GM18517 (cell line): ENCODE measurements at regions not wholly inside any gene's neighbourhood (a gene's known extent, or its start where the extent isn't known, plus 50 kb on each side); places are given as distances from the start of the nearest gene placed in this dataset.

Experiments
- ATAC-seq: cut with Tn5 transposase; IDR thresholded peaks from one replicate; pipeline ENCODE4 v1.9.1; 2021; ENCODE audit warnings: mild to moderate bottlenecking, moderate library complexity; ENCODE audit not compliant: unreplicated experiment

GRCh38 chr5:119879446-119879845 lies 250.1 kb downstream of the FAM170A start:
- ATAC-seq, result no peak

- no peak for ATAC-seq
Observed at GRCh38 chr5:119895066-119895465, 265.7 kb downstream of the FAM170A start.

GRCh38 chr5:119896826-119897536 lies 267.6 kb downstream of the FAM170A start:
- no peak for ATAC-seq

- ATAC-seq, result no peak
Observed at GRCh38 chr5:119897537-119898370, 268.4 kb downstream of the FAM170A start.

GRCh38 chr5:119899981-119900380 lies 270.6 kb downstream of the FAM170A start:
- no peak for ATAC-seq

GRCh38 chr5:119902593-119902992 lies 273.2 kb downstream of the FAM170A start:
- no peak for ATAC-seq

GRCh38 chr5:119913425-119913824 lies 284.1 kb downstream of the FAM170A start:
- no peak for ATAC-seq

GRCh38 chr5:119919279-119919678 lies 289.9 kb downstream of the FAM170A start:
- ATAC-seq, result no peak

- no peak for ATAC-seq
Observed at GRCh38 chr5:119926301-119926700, 296.9 kb downstream of the FAM170A start.

- ATAC-seq, result no peak
Observed at GRCh38 chr5:119928974-119929373, 299.6 kb downstream of the FAM170A start.

- ATAC-seq, result no peak
Observed at GRCh38 chr5:119930490-119930889, 301.1 kb downstream of the FAM170A start.

GRCh38 chr5:119943148-119943547 lies 313.8 kb downstream of the FAM170A start:
- ATAC-seq, result no peak

GRCh38 chr5:119945691-119946090 lies 316.3 kb downstream of the FAM170A start:
- no peak for ATAC-seq

- no peak for ATAC-seq
Observed at GRCh38 chr5:119948162-119948561, 318.8 kb downstream of the FAM170A start.

- ATAC-seq, result no peak
Observed at GRCh38 chr5:119949426-119949999, 320.2 kb downstream of the FAM170A start.

- ATAC-seq, result no peak
Observed at GRCh38 chr5:119951330-119951934, 322.1 kb downstream of the FAM170A start.

GRCh38 chr5:119953474-119953873 lies 324.1 kb downstream of the FAM170A start:
- ATAC-seq, result no peak

- ATAC-seq, result no peak
Observed at GRCh38 chr5:119954106-119954505, 324.7 kb downstream of the FAM170A start.

- no peak for ATAC-seq
Observed at GRCh38 chr5:119961993-119962392, 332.6 kb downstream of the FAM170A start.

GRCh38 chr5:119966028-119966427 lies 336.7 kb downstream of the FAM170A start:
- ATAC-seq, result no peak

GRCh38 chr5:119968690-119969089 lies 339.3 kb downstream of the FAM170A start:
- ATAC-seq, result no peak
